Activated CD8-positive, alpha-beta memory T cell treated with anti-CD3 and anti-CD28 coated beads for 36 hours (primary cell): ENCODE measurements at regions not wholly inside any gene's neighbourhood (a gene's known extent, or its start where the extent isn't known, plus 50 kb on each side); places are given as distances from the start of the nearest gene placed in this dataset.

Source experiments
- CTCF ChIA-PET: fragments of 350-600 bp; sonication (Branson Sonifier 250); formaldehyde crosslinking; loops from one replicate; lab custom pipeline; 2021; ENCODE audit warnings: antibody characterized with exemption; lab: Charles Lee
- POLR2A ChIA-PET: fragments of 350-600 bp; sonication (Branson Sonifier 250); formaldehyde crosslinking; loops from one replicate; lab custom pipeline; 2021; ENCODE audit warnings: antibody characterized with exemption; lab: Charles Lee

DNA sequence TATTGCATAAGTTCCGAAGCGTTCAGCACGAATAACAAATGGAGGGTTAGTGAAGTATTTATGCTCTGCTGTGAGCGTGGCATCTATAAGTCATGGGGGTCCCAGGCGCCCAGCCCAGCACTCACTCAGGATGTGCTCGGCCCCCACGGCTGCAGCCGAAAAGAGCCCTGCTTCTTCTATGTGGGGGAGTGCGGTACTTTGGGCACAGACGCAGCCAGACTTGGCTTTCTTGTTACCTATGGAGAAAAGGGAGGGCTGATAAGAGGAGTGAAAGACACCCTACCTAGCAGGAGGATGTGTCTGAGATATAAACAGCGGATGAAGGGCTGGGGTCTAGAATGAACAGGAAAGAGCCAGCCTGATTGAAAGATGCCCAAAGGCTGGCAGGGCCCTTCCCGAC is 51.4 kb downstream of the MRPL36 start:
- ChIA-PET POLR2A (no interaction called here), CTCF (no interaction called here)

- CTCF ChIA-PET: no interaction called here
- POLR2A ChIA-PET: no interaction called here
These were observed 51.9 kb downstream of the MRPL36 start for GRCh38 chr5:1747803-1748085.

DNA sequence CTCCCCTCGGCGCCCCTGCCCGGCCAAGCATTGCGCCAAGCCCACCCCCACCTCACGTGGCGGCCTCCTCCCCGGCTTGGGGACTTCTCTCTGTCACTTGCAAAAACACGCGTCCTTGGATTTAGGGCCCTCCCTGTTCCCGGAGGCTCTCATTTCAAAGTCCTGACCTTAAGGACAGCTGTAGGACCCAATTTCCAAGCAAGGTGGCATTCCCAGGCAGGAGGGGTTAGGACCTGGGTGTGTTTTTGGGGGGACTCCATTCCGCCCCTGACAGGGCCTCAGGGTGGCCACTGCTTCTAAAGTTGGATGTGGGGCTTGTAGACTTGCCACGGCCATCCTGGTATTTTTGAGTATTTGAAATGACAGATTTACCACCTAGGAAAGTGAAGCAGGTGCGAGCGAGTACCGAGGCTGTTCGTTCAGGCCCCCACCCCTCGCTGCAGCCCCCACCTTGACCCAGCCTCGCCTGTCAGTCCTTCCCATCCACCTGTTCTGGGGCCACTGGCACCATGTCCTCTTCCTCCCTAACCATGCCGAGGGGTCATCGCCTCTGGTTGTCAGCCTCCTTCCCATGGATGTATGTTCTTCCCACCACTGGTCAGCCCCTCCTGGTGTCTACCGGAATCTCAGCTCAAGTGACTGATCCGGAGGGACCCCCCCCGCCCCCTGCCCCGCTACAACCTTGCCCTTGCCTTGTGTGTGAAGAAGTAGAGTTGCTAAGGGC is 52.4 kb downstream of the MRPL36 start:
- ChIA-PET CTCF (no interaction called here), POLR2A (no interaction called here)

GRCh38 chr5:1746371-1747078 is 53.1 kb downstream of the MRPL36 start:
- POLR2A ChIA-PET: no interaction called here
- CTCF ChIA-PET: no interaction called here

DNA sequence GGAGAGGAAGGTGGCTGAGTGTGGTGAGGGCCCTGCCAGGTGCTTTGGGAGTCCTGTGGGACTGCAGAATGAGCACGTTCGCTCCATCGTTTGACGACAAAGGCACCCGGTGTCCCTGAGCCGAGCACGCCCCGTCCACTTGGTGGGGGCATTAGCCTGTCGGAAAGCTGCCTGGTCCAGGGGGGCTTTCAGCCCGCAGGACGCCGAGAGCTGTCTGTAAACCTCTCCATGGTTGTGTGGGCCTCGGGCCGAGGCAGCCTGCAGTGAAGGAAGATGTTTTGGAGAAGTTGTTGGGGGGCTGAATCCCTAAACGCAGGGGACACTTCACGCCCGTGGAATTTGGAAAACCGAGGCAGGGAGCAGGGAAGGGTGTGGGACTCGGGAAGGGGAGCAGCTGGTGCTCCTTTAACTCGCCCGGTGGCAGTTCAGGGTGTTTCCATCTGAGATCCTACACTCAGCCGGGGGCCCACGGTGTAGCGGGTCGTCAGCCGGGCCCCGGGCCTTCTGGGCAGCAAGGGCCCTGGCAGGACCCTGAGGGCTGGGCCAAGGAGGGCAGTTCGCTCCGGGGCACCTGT is 53.8 kb downstream of the MRPL36 start:
- ChIA-PET CTCF (no interaction called here), POLR2A (no interaction called here)

- POLR2A ChIA-PET: no interaction called here
- CTCF ChIA-PET: no interaction called here
These were observed 54.4 kb downstream of the MRPL36 start for GRCh38 chr5:1745123-1745795.

DNA sequence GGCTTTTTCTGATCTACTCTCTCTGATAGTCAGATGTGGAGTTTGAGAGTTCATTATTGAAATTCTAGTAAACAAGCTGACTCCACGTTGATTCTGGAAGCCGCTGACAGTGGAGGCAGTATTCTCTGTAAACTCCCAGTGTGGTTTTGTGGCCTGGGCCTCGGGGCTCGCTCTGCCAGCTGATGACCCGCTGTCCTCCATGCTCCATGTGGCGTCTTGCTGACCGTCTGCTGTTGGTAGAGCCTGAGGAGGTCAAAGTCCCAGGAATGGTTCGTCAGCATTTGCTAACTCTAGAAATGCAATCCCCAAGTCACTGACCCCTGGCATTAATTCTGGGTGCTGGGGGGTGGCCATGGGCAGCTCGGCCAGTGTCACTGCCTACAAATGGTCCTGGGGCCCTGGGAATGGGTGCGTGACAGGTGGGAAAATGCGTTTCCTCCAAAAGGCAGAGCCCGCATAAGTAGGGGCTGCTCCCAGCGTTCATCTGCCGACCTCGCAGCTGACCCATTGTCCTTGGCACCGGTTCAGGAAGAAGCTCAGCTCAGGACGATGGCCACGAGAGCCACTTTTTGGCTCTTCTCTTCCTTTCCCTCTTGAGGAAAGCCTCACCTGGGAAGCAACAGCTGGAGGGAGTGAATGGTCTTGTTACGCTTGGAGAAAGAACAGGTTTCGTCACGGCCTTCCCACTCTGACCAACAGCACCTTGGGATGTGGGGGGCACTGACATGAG is 55.1 kb downstream of the MRPL36 start:
- POLR2A ChIA-PET: no interaction called here

GRCh38 chr5:1743769-1744085 is 55.9 kb downstream of the MRPL36 start:
- POLR2A ChIA-PET: no interaction called here
- CTCF ChIA-PET: no interaction called here

More for the DNA sequence above, 55.1 kb downstream of the MRPL36 start:
- CTCF ChIA-PET: no interaction called here

DNA sequence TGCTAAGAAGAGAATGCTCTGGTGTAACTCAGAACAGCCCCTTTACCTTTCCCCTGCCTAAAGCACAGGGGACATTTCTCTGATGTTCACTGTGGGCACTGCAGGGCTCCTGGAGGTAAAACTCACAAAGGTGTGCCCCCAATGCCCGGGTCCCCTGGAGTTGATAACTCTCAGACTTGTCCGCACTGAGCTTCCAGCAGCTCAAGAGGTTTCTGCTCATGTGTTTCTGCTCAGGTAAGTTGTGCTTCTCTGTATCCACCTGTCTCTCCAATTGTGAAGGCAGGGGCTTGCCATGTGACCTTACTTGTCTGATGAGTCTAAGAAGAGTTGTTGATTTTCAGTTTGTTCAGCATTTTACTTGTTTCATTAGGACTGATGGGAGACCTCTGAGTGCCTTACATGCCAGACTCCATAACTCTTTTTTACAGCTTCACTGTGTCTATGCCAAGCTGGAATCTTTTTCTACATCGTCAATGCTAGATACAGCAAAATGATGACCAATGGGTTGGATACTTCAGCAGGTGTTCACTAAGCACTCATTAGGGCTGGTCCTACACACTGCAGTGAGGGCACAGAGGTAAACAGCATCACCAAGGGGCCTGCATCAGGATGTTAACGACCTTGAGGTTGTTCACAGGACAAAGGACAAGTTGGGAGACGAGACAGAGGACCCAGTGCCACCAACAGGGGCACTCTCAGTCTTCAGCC is 56.4 kb downstream of the MRPL36 start:
- CTCF ChIA-PET: no interaction called here
- POLR2A ChIA-PET: no interaction called here

GRCh38 chr5:1737790-1738405 is 61.7 kb downstream of the MRPL36 start:
- CTCF ChIA-PET: interaction anchor here (1.2 kb wide), 1 partner anchor 59 kb away, joined by 4 read pairs; no protein-coding TSS in a partner anchor
- POLR2A ChIA-PET: no interaction called here

- ChIA-PET POLR2A (no interaction called here), CTCF (no interaction called here)
These were observed 62.5 kb downstream of the MRPL36 start for GRCh38 chr5:1736889-1737711.

DNA sequence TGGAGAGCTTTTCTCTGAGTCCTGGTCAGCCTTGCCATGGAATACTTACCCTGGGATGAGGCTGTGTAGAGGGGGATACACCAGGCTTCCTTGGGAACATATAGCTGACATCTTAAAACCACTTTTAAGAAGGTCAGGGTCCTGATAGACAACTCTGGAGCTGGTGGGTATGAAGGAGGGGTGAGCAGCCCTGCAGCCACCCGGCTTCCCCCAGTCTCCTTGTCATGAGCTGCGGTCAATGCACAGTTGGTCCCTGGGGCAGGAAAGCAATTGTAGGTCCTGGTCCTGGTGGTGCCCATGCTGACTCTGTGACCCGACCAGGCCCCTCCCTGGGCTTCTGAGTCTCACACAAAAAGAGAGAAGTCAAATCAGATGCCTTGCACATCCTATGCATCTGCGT is 63.6 kb downstream of the MRPL36 start:
- ChIA-PET POLR2A (no interaction called here), CTCF (no interaction called here)

GRCh38 chr5:1735320-1735970 is 64.2 kb downstream of the MRPL36 start:
- CTCF ChIA-PET: no interaction called here
- POLR2A ChIA-PET: no interaction called here

DNA sequence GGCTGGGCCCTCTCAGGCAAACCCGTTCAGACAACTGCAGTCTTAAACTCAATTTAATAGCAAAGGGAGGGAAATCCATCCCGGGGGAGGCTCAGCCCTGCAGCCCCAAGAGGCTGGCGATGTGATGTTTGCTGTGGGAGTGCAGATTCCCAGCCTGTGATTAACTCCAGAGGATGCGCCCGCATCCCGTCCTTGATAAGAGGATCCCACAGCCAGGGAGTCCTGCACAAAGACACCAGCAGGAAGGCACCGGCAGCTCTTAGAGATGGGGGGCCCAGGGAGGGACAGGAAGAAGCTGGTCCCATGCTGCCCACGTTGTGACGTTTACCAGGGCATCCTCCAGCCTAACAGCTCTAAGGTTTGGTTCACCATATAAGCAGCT is 64.7 kb downstream of the MRPL36 start:
- ChIA-PET POLR2A (no interaction called here), CTCF (no interaction called here)

DNA sequence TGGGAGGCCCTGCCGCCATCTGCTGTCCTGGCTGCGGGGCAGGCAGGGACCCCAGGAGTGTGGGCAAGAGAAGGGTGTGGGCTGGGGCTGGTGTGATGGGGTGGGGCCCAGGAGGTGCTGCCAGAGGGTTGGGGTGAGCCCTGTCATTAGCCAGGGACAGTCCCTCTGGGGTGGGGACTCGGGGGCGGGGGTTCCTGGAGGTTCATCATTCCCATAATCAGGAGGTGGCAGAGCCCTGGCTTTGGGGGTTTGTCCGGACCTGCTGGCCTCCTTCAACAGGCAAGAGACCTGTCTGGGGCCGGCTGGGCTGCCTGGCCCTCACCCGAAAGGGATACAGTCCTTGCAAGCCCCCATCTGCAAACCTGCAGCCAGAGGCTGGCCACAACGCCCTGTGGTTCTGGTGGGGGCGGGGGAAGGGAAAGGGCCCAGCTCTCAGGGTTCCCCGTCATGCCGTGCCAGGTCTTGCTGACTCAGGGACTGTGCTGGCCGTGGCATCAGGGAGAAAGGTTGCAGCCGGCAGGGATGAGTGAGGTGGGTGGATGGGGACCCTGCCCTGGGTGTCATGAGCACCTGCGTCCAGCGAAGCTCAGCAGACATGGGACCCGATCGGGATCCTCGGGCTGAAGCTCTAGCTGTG is 65.2 kb downstream of the MRPL36 start:
- CTCF ChIA-PET: no interaction called here
- POLR2A ChIA-PET: no interaction called here

GRCh38 chr5:1733369-1733768 is 66.3 kb downstream of the MRPL36 start:
- POLR2A ChIA-PET: no interaction called here
- CTCF ChIA-PET: no interaction called here

DNA sequence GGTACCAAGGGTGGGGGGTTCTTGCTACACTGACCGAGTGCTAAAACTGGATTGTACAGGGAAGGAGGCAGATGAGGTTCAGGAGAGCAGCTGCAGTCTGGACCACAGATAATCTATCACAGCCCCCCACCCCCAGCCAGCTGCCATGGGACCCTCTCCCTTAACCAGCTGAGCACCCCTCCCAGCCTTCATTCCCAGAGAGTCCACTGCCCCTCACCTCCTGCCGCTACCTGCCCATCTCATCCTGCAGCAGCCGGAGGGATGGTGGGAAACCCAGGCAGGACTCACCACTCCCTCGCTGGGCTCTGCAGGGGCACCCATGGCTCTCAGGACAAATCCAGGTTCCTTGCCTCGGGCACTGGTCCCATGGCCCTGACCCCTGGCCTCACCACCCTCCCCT is 66.7 kb downstream of the MRPL36 start:
- CTCF ChIA-PET: no interaction called here

More for the DNA sequence above, 66.7 kb downstream of the MRPL36 start:
- POLR2A ChIA-PET: no interaction called here
